Uterus (tissue), 3 donors: ENCODE measurements at regions not wholly inside any gene's neighbourhood (a gene's known extent, or its start where the extent isn't known, plus 50 kb on each side); places are given as distances from the start of the nearest gene placed in this dataset.
"Not testable (repeated sequence)": the region's sequence is repeated elsewhere in the genome, so short reads cannot be mapped to it uniquely, and the experiment has no call there.

Source experiments
- DNase-seq, 2 donors: peaks; one replicate each; pipeline ENCODE4 v3.0.0-alpha.2; 2019 to 2020
- H3K27ac ChIP-seq, 2 donors: fragments of 200-600 bp; sonication (generic); 1 replicate in 1 of 2; 2 replicates in 1 of 2; pipeline ENCODE4 v1.5.1; 2016 to 2018
- H3K27me3 ChIP-seq, 2 donors: fragments of 200-600 bp; sonication (generic); one replicate each; pipeline ENCODE4 v1.5.1; 2018 to 2019; ENCODE audit warnings: control low read depth in 1 of 2
- H3K36me3 ChIP-seq, 2 donors: fragments of 200-600 bp; sonication (generic); one replicate each; pipeline ENCODE4 v1.5.1; 2019; ENCODE audit warnings: control low read depth in 1 of 2
- H3K4me1 ChIP-seq, 2 donors: fragments of 200-600 bp; sonication (generic); one replicate each; pipeline ENCODE4 v1.5.1; 2018 to 2019; ENCODE audit warnings: control low read depth in 1 of 2
- H3K4me3 ChIP-seq, 2 donors: fragments of 200-600 bp; sonication (generic); 1 replicate in 1 of 2; 2 replicates in 1 of 2; pipeline ENCODE4 v1.5.1; 2018 to 2019; ENCODE audit warnings: mild to moderate bottlenecking in 1 of 2
- H3K9me3 ChIP-seq, 2 donors: fragments of 200-600 bp; sonication (generic); one replicate each; pipeline ENCODE4 v1.5.1; 2019; ENCODE audit warnings: control low read depth in 1 of 2
- CTCF ChIP-seq, 4 experiments: fragments of 200-600 bp in 2 of 4; fragments of 450-650 bp in 2 of 4; sonication (generic) in 2 of 4; IDR thresholded peaks; one replicate each; pipeline ENCODE4 v1.5.1; 2016 to 2019; ENCODE audit warnings: antibody characterized with exemption in 4 of 4, mild to moderate bottlenecking in 2 of 4, moderate library complexity in 1 of 4
- POLR2A ChIP-seq, 2 donors: fragments of 450-650 bp; IDR thresholded peaks; one replicate each; pipeline ENCODE4 v1.6.1; 2016; ENCODE audit warnings: antibody characterized with exemption in 2 of 2, mild to moderate bottlenecking in 1 of 2, moderate library complexity in 1 of 2
- intact Hi-C: fragments of 100-400 bp; cut with DNase I; formaldehyde crosslinking; loops from one replicate; pipeline ENCODE4 v1.15.1; 2023; ENCODE audit warnings: low total_unique reads
- donor health status: DM: yes; HTN: yes; CAD: no.

DNA sequence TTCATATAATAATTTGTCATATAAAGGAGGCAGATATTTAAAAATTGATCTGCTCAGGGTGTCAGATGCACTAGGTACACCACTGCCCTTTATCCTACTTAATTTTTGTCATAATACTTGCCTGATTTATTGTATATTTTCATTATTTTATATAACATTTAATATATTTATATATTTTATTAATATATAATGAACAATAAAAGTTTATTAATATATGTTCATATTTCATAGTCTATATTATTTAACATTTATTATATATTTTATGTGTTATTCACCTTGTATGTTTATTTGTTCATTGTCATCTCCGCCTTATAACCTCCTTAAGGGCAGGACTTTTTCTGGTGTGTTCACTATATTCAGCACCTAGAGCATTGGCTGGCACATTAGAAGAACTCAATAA is 232.4 kb upstream of the AMIGO2 start:
- Histone ChIP-seq H3K27me3 (no peaks in the 10 kb centered on the region), H3K27ac (no peak overlapping the region), H3K9me3 (no peaks in the 10 kb centered on the region), H3K4me1 (no peaks in the 10 kb centered on the region), H3K36me3 (no peaks in the 10 kb centered on the region), H3K4me3 (no peak overlapping the region)
- no peak for TF ChIP-seq CTCF (IDR thresholded peaks at IDR 0.05)
- TF ChIP-seq POLR2A (IDR thresholded peaks at IDR 0.05), result no peak
- intact Hi-C loops, result no loop called here
- DNase-seq, result no peak

GRCh38 chr12:47311568-47311967 is 231.8 kb upstream of the AMIGO2 start:
- no peaks in the 10 kb centered on the region for H3K36me3 ChIP-seq
- DNase-seq, result no peak
- no peaks in the 10 kb centered on the region for H3K4me1 ChIP-seq
- no peak overlapping the region for H3K27ac ChIP-seq
- H3K9me3 ChIP-seq, result no peaks in the 10 kb centered on the region
- H3K4me3 ChIP-seq, result no peak overlapping the region
- no peaks in the 10 kb centered on the region for H3K27me3 ChIP-seq
- intact Hi-C loops, result no loop called here
- no peak for TF ChIP-seq CTCF (IDR thresholded peaks at IDR 0.05)
- TF ChIP-seq POLR2A (IDR thresholded peaks at IDR 0.05), result no peak

DNA sequence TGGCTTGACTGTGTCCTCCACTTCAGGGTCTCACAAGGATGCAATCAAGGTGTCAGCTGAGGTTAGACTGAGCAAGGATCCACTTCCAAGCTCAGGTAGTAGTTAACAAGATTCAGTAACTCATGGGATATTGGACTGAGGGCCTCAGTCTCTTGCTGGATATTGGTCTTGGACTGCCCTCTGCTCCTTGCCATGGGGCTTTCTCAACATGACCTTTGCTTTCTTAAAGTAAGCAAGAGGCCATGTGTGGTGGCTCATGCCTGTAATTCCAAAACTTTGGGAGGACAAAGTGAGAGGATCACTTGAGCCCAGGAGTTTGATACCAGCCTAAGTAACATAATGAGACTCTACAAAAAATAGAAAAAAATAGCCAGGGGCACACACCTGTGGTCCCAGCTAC is 231.3 kb upstream of the AMIGO2 start:
- Histone ChIP-seq H3K36me3 (no peaks in the 10 kb centered on the region), H3K4me3 (no peak overlapping the region), H3K4me1 (no peaks in the 10 kb centered on the region), H3K9me3 (no peaks in the 10 kb centered on the region), H3K27me3 (no peaks in the 10 kb centered on the region), H3K27ac (no peak overlapping the region)
- DNase-seq, result no peak
- intact Hi-C loops, result no loop called here
- TF ChIP-seq POLR2A (IDR thresholded peaks at IDR 0.05) (no peak), CTCF (IDR thresholded peaks at IDR 0.05) (no peak)

- no peaks in the 10 kb centered on the region for H3K9me3 ChIP-seq
- intact Hi-C loops, result no loop called here
- DNase-seq, result no peak
- no peak for TF ChIP-seq CTCF (IDR thresholded peaks at IDR 0.05)
- no peak for TF ChIP-seq POLR2A (IDR thresholded peaks at IDR 0.05)
- no peaks in the 10 kb centered on the region for H3K4me1 ChIP-seq
- H3K27ac ChIP-seq, result no peak overlapping the region
- H3K27me3 ChIP-seq, result no peaks in the 10 kb centered on the region
- H3K4me3 ChIP-seq, result no peak overlapping the region
- H3K36me3 ChIP-seq, result no peaks in the 10 kb centered on the region
Observed at GRCh38 chr12:47308672-47309071, 228.9 kb upstream of the AMIGO2 start.

GRCh38 chr12:47307680-47308399 is 228.1 kb upstream of the AMIGO2 start:
- DNase-seq, result no peak
- Histone ChIP-seq H3K4me1 (no peaks in the 10 kb centered on the region), H3K36me3 (no peaks in the 10 kb centered on the region), H3K27ac (no peak overlapping the region), H3K27me3 (no peaks in the 10 kb centered on the region), H3K4me3 (no peak overlapping the region), H3K9me3 (no peaks in the 10 kb centered on the region)
- intact Hi-C loops, result no loop called here
- peak in 2 of 4 experiments; percentile 17 to 21 for TF ChIP-seq CTCF (IDR thresholded peaks at IDR 0.05)
- no peak for TF ChIP-seq POLR2A (IDR thresholded peaks at IDR 0.05)

- intact Hi-C loops, H3K36me3 ChIP-seq, H3K4me1 ChIP-seq, H3K27ac ChIP-seq, H3K4me3 ChIP-seq, H3K27me3 ChIP-seq, H3K9me3 ChIP-seq, DNase-seq: not testable (repeated sequence)
Observed at GRCh38 chr12:47306773-47307679, 227.3 kb upstream of the AMIGO2 start.
